SU-DHL-6 (cell line): ENCODE measurements at regions not wholly inside any gene's neighbourhood (a gene's known extent, or its start where the extent isn't known, plus 50 kb on each side); places are given as distances from the start of the nearest gene placed in this dataset.

Experiments used
- H2AFZ ChIP-seq: fragments of 200-600 bp; sonication (generic); 2 replicates; pipeline ENCODE4 v1.6.1; 2014; ENCODE audit warnings: low read depth, mild to moderate bottlenecking, moderate library complexity, mixed read lengths, antibody characterized with exemption, low read length; ENCODE audit not compliant: severe bottlenecking
- H3F3A ChIP-seq: fragments of 200-600 bp; shearing (Covaris generic); 2 replicates; pipeline ENCODE4 v1.6.0; 2016; ENCODE audit warnings: antibody characterized with exemption, mild to moderate bottlenecking; ENCODE audit not compliant: insufficient read depth
- H3K27ac ChIP-seq: fragments of 200-600 bp; sonication (generic); 2 replicates; pipeline ENCODE4 v1.5.1; 2016; ENCODE audit warnings: low read depth, mild to moderate bottlenecking, low read length, moderate library complexity, mixed read lengths
- H3K27me3 ChIP-seq: fragments of 200-600 bp; sonication (generic), shearing (Covaris generic); 2 replicates; pipeline ENCODE4 v1.6.0; 2014; ENCODE audit warnings: mild to moderate bottlenecking, low read length
- H3K36me3 ChIP-seq: fragments of 200-600 bp; sonication (generic); 2 replicates; pipeline ENCODE4 v1.6.1; 2014; ENCODE audit warnings: mild to moderate bottlenecking, low read length, mixed read lengths
- H3K4me2 ChIP-seq: fragments of 300-600, 200-600 bp; shearing (Covaris generic), sonication (generic); 2 replicates; pipeline ENCODE4 v1.6.0; 2014; ENCODE audit warnings: low read length, low read depth, mild to moderate bottlenecking; ENCODE audit not compliant: poor library complexity, severe bottlenecking
- H3K4me3 ChIP-seq: fragments of 200-600 bp; sonication (generic); 2 replicates; pipeline ENCODE4 v1.5.1; 2014; ENCODE audit warnings: antibody characterized with exemption, low read length, mild to moderate bottlenecking, mixed read lengths; ENCODE audit not compliant: insufficient read depth, poor library complexity, severe bottlenecking
- H3K79me2 ChIP-seq: fragments of 200-600 bp; sonication (generic); 2 replicates; pipeline ENCODE4 v1.6.1; 2014; ENCODE audit warnings: mild to moderate bottlenecking, low read length, moderate library complexity; ENCODE audit not compliant: insufficient read depth
- H3K9ac ChIP-seq: fragments of 200-600 bp; sonication (generic); 2 replicates; pipeline ENCODE4 v1.7.0; 2014; ENCODE audit warnings: mild to moderate bottlenecking, low read length
- H3K9me2 ChIP-seq: fragments of 200-600 bp; sonication (generic); replicated peaks from 2 replicates; pipeline ENCODE4 v1.6.1; 2014; ENCODE audit warnings: low read length; ENCODE audit not compliant: insufficient read depth
- H3K9me3 ChIP-seq: fragments of 200-600 bp; sonication (generic); 2 replicates; pipeline ENCODE4 v1.6.1; 2014; ENCODE audit warnings: low read length, mixed read lengths; ENCODE audit not compliant: insufficient read depth
- H4K20me1 ChIP-seq: fragments of 200-600 bp; sonication (generic); 2 replicates; pipeline ENCODE4 v1.6.1; 2014; ENCODE audit warnings: low read depth, mild to moderate bottlenecking, antibody characterized with exemption, low read length, moderate library complexity, mixed read lengths
- CTCF ChIP-seq: fragments of 200-600 bp; sonication (generic); IDR thresholded peaks from one replicate; pipeline ENCODE4 v1.5.1; 2017; ENCODE audit warnings: antibody characterized with exemption, mild to moderate bottlenecking, low read length, moderate library complexity; ENCODE audit not compliant: insufficient read depth, poor library complexity, severe bottlenecking
- EZH2phosphoT487 ChIP-seq: fragments of 200-600 bp; sonication (generic), shearing (Covaris generic); conservative IDR thresholded peaks from 2 replicates; pipeline ENCODE4 v1.6.1; 2018; ENCODE audit warnings: mild to moderate bottlenecking, antibody characterized with exemption, low read length, moderate library complexity, mixed read lengths

GRCh38 chr11:39462506-39462905 lies 1996.9 kb downstream of the LRRC4C start:
- TF ChIP-seq EZH2phosphoT487 (no peak), CTCF (no peak)
- Histone ChIP-seq H3K9me3 (no peaks in the 10 kb centered on the region), H3K27me3 (no peaks in the 10 kb centered on the region), H3F3A (no peaks in the 10 kb centered on the region), H3K79me2 (no peaks in the 10 kb centered on the region), H3K36me3 (no peaks in the 10 kb centered on the region), H2AFZ (no peak overlapping the region), H3K4me3 (no peak overlapping the region), H3K9me2 (no peaks in the 10 kb centered on the region), H3K27ac (no peak overlapping the region), H3K9ac (no peak overlapping the region), H3K4me2 (no peak overlapping the region), H4K20me1 (no peaks in the 10 kb centered on the region)

- no peak overlapping the region for H2AFZ ChIP-seq
- H3K36me3 ChIP-seq = no peaks in the 10 kb centered on the region
- no peak overlapping the region for H3K9ac ChIP-seq
- TF ChIP-seq EZH2phosphoT487 (no peak), CTCF (no peak)
- no peak overlapping the region for H3K27ac ChIP-seq
- H4K20me1 ChIP-seq = no peaks in the 10 kb centered on the region
- H3K4me3 ChIP-seq = no peak overlapping the region
- H3K4me2 ChIP-seq = no peak overlapping the region
- H3K9me2 ChIP-seq = no peaks in the 10 kb centered on the region
- no peaks in the 10 kb centered on the region for H3K79me2 ChIP-seq
- no peaks in the 10 kb centered on the region for H3K9me3 ChIP-seq
- H3F3A ChIP-seq = no peaks in the 10 kb centered on the region
- H3K27me3 ChIP-seq = no peaks in the 10 kb centered on the region
Measured at GRCh38 chr11:39461066-39461465, 1998.4 kb downstream of the LRRC4C start.

- H2AFZ ChIP-seq = no peak overlapping the region
- no peaks in the 10 kb centered on the region for H3K36me3 ChIP-seq
- H3K4me2 ChIP-seq = no peak overlapping the region
- H3K9me3 ChIP-seq = no peaks in the 10 kb centered on the region
- H3K4me3 ChIP-seq = no peak overlapping the region
- no peak overlapping the region for H3K9ac ChIP-seq
- H4K20me1 ChIP-seq = no peaks in the 10 kb centered on the region
- H3K9me2 ChIP-seq = no peaks in the 10 kb centered on the region
- no peaks in the 10 kb centered on the region for H3F3A ChIP-seq
- no peak overlapping the region for H3K27ac ChIP-seq
- H3K79me2 ChIP-seq = no peaks in the 10 kb centered on the region
- no peaks in the 10 kb centered on the region for H3K27me3 ChIP-seq
- TF ChIP-seq CTCF (no peak), EZH2phosphoT487 (no peak)
Measured at GRCh38 chr11:39459606-39460005, 1999.8 kb downstream of the LRRC4C start.
